Activated T-cell treated with anti-CD3 and anti-CD28 coated beads, Interleukin-2, amount 50 U/mL, for 4 hours (primary cell): ENCODE measurements at regions not wholly inside any gene's neighbourhood (a gene's known extent, or its start where the extent isn't known, plus 50 kb on each side); places are given as distances from the start of the nearest gene placed in this dataset.

Experiments used
- ATAC-seq, 2 donors: fragments of 200-7000 bp; cut with Tn5 transposase; one replicate each; pipeline ENCODE4 v1.10.0; 2021
- DNase-seq: peaks from one replicate; pipeline ENCODE4 v3.0.0-alpha.2; 2020
- H3K27me3 Mint-ChIP-seq: one replicate; pipeline ENCODE4 v1.8.0; 2021; ENCODE audit warnings: low read depth, mixed read lengths
- H3K36me3 Mint-ChIP-seq: one replicate; pipeline ENCODE4 v1.8.0; 2022; ENCODE audit warnings: mixed read lengths; ENCODE audit not compliant: insufficient read depth
- H3K4me1 Mint-ChIP-seq: one replicate; pipeline ENCODE4 v1.8.0; 2021; ENCODE audit warnings: low read depth, mixed read lengths
- H3K4me3 Mint-ChIP-seq: one replicate; pipeline ENCODE4 v1.8.0; 2021; ENCODE audit warnings: mild to moderate bottlenecking, moderate library complexity, mixed read lengths
- H3K9me3 Mint-ChIP-seq: one replicate; pipeline ENCODE4 v1.8.0; 2021; ENCODE audit warnings: mixed read lengths

GRCh38 chr20:58096880-58097423 lies 131.5 kb downstream of the ANKRD60 start:
- H3K27me3 Mint-ChIP-seq: peaks cover 33% of the 10 kb centered on the region
- no peak for DNase-seq
- no peak overlapping the region for H3K4me3 Mint-ChIP-seq
- ATAC-seq: no peak
- no peaks in the 10 kb centered on the region for H3K9me3 Mint-ChIP-seq
- no peaks in the 10 kb centered on the region for H3K36me3 Mint-ChIP-seq
- H3K4me1 Mint-ChIP-seq: no peaks in the 10 kb centered on the region

DNA sequence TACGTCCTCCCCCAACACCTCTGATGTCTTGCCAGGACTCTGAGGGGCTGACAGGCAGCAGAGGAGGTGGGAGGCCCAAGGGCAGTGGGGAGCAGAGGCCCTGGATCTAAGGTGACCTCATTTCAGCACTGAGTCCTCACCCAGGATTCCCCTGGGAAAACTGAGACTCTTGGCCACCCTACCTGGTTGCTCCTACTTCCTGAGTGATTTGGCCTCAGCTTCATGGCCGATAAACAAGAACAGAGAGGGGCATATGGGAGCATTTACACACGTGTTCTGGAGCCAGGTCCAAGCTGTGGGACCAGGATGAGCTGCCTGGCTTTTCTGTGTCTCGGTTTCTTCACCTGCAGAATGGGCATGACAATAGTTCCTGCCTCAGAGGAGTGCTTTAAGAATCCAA lies 133.8 kb downstream of the ANKRD60 start:
- no peaks in the 10 kb centered on the region for H3K36me3 Mint-ChIP-seq
- H3K9me3 Mint-ChIP-seq: no peaks in the 10 kb centered on the region
- H3K4me3 Mint-ChIP-seq: no peak overlapping the region
- H3K27me3 Mint-ChIP-seq: peaks cover 20% of the 10 kb centered on the region
- no peak for DNase-seq
- no peak for ATAC-seq
- H3K4me1 Mint-ChIP-seq: no peaks in the 10 kb centered on the region

DNA sequence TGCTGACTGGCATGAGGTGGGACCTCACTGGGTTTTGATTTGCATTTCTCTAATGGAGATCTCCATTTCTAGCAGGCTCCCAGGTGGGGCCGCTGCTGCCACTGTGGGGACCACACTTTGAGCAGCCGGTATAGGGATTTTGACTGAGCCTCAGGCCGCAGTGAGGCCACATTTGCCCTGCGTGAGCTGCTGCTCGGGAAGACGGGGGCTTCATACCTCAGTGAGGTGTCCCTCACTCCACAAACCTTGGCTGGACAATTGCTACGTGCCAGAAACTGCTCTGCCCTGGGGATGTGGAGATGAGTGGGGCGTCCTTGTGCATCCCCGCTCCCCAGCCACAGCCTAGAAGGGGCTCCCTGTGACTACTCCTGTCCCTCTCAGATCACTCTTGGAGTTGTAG lies 134.3 kb downstream of the ANKRD60 start:
- no peak for DNase-seq
- H3K9me3 Mint-ChIP-seq: no peaks in the 10 kb centered on the region
- H3K4me3 Mint-ChIP-seq: no peak overlapping the region
- H3K4me1 Mint-ChIP-seq: no peaks in the 10 kb centered on the region
- ATAC-seq: no peak
- H3K27me3 Mint-ChIP-seq: peaks cover 20% of the 10 kb centered on the region
- no peaks in the 10 kb centered on the region for H3K36me3 Mint-ChIP-seq

DNA sequence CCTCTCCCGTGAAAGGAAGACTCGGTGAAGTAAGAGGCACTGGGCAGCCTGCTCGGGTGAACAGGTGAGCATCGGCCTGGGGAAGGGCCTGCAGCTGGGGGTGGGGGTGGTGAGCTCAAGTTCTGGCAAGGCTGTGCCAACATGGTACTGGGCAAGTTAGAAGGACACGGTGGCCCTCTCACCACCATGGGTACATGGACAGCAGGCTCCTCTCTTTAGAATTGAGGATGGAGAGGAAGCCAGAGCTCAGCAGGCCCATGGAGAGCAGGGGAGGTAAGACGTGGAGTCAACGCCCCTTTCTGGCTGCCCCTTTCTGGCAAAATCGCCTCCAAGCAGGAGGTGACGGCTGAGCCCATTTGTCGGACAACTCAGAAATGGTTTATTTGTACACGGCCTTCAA lies 135.6 kb downstream of the ANKRD60 start:
- no peaks in the 10 kb centered on the region for H3K36me3 Mint-ChIP-seq
- no peak for DNase-seq
- H3K9me3 Mint-ChIP-seq: no peaks in the 10 kb centered on the region
- no peaks in the 10 kb centered on the region for H3K4me1 Mint-ChIP-seq
- H3K4me3 Mint-ChIP-seq: no peak overlapping the region
- H3K27me3 Mint-ChIP-seq: peaks cover 20% of the 10 kb centered on the region
- no peak for ATAC-seq

GRCh38 chr20:58092353-58092752 lies 136.1 kb downstream of the ANKRD60 start:
- ATAC-seq (no peak), DNase-seq (no peak)
- Mint-ChIP-seq H3K9me3 (no peaks in the 10 kb centered on the region), H3K4me3 (no peak overlapping the region), H3K36me3 (no peaks in the 10 kb centered on the region), H3K4me1 (no peaks in the 10 kb centered on the region), H3K27me3 (peaks cover 19% of the 10 kb centered on the region)

DNA sequence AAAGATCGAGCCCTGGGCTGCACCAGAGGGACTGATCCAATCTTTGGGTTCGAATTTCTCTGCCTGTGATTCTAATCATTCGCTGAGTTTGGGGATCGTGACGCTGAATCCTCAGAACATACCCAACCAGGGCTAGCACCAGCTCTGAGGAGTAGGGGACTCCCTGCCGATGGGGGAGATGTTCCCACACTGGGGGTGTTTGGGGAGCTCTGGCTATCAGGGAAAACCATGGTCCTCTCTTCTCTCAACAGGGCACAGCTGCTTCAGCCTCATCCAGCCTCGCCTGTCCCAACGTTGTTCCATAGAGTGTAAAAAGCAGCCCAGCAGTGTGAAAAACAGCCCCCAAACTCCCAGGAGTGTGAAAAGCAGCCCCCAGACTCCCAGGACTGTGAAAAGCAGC lies 136.6 kb downstream of the ANKRD60 start:
- DNase-seq (no peak), ATAC-seq (no peak)
- Mint-ChIP-seq H3K27me3 (peaks cover 15% of the 10 kb centered on the region), H3K4me1 (no peaks in the 10 kb centered on the region), H3K9me3 (no peaks in the 10 kb centered on the region), H3K4me3 (no peak overlapping the region), H3K36me3 (no peaks in the 10 kb centered on the region)

DNA sequence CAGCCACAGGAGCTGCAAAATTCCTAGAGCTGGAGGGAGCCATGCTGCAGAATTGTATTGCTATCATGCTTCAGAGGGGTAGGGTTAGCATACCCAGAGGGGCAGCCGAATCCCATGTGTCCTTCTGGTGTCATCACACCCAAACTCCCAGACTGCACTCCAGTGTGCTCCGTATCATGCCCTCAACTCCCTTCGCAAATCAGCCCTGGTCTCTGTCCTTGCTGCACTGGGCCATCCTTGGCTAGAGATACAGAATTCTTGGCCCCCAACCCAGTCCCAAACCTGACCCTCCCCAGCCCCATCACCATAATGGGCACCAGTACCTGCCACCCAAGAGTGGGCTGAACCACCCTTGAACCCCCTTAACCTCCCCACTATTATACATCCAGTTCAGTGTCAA lies 138.3 kb downstream of the ANKRD60 start:
- Mint-ChIP-seq H3K4me3 (no peak overlapping the region), H3K27me3 (peaks cover 11% of the 10 kb centered on the region), H3K36me3 (no peaks in the 10 kb centered on the region), H3K4me1 (no peaks in the 10 kb centered on the region), H3K9me3 (no peaks in the 10 kb centered on the region)
- DNase-seq (no peak), ATAC-seq (no peak)

- no peak for ATAC-seq
- DNase-seq: no peak
- H3K27me3 Mint-ChIP-seq: peaks cover 6% of the 10 kb centered on the region
- no peaks in the 10 kb centered on the region for H3K4me1 Mint-ChIP-seq
- H3K4me3 Mint-ChIP-seq: no peak overlapping the region
- no peaks in the 10 kb centered on the region for H3K9me3 Mint-ChIP-seq
- H3K36me3 Mint-ChIP-seq: no peaks in the 10 kb centered on the region
Measured at GRCh38 chr20:58088625-58089024, 139.8 kb downstream of the ANKRD60 start.

GRCh38 chr20:58088105-58088504 lies 140.3 kb downstream of the ANKRD60 start:
- DNase-seq: no peak
- peaks cover 4% of the 10 kb centered on the region for H3K27me3 Mint-ChIP-seq
- H3K4me1 Mint-ChIP-seq: no peaks in the 10 kb centered on the region
- H3K9me3 Mint-ChIP-seq: no peaks in the 10 kb centered on the region
- no peak overlapping the region for H3K4me3 Mint-ChIP-seq
- no peak for ATAC-seq
- H3K36me3 Mint-ChIP-seq: no peaks in the 10 kb centered on the region

DNA sequence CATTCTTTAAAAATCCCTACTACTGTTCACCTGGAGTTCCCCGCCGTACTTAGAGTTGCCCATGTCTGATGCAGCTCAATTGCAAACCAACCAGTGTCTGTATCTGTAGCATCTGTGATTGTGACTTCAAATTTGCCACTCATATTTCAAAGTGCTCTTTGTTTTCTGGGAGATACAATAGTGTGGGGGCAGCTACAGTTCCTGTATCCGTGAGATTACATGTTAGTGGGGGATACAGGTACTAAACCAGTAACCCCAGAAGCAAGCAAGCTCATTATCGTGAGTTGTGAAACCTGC lies 140.9 kb downstream of the ANKRD60 start:
- H3K4me3 Mint-ChIP-seq: no peak overlapping the region
- no peaks in the 10 kb centered on the region for H3K36me3 Mint-ChIP-seq
- peaks cover 4% of the 10 kb centered on the region for H3K27me3 Mint-ChIP-seq
- H3K9me3 Mint-ChIP-seq: no peaks in the 10 kb centered on the region
- no peak for DNase-seq
- H3K4me1 Mint-ChIP-seq: no peaks in the 10 kb centered on the region
- no peak for ATAC-seq

DNA sequence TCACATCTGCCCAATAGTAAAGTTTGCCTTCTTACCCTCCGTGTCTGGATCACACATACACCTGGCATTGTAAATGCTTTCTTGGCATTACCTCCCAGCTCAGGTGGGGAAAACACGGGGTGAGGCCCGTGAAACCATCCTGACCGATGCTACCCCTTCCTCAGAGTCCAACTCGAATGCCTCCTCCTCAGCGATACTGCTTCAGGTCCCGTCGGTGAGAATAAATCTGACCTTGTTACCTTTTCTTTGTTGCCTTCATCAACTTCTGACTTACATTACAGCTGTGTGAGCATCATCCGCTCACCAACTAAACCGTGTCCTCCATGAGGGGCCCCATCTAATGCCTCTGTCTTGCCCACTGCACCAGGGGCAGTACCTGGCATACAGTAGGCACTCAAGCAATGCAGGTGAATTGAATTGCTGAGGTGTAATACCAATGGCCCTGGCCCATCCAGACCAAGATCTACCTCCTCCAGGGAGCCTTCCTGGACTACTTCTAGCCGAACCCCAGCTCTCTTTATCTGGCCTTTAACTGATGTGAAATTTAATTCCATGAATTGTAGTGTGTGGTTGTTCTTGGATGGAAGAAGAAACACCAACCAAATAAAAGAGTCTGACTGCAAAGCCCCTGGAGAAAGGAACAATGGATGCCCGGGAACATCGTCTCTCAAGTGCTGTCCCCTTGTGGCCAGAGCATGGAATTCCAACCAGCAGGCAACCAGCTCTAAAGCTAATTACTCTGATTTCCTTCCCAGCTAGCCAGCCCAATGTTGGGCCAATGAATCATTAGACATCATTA lies 141.5 kb downstream of the ANKRD60 start:
- Mint-ChIP-seq H3K9me3 (no peaks in the 10 kb centered on the region), H3K4me3 (no peak overlapping the region), H3K36me3 (no peaks in the 10 kb centered on the region), H3K27me3 (peaks cover 7% of the 10 kb centered on the region), H3K4me1 (no peaks in the 10 kb centered on the region)
- ATAC-seq: no peak
- no peak for DNase-seq

GRCh38 chr20:58084966-58085365 lies 143.5 kb downstream of the ANKRD60 start:
- Mint-ChIP-seq H3K27me3 (peaks cover 7% of the 10 kb centered on the region), H3K4me1 (no peaks in the 10 kb centered on the region), H3K36me3 (no peaks in the 10 kb centered on the region), H3K4me3 (no peak overlapping the region), H3K9me3 (no peaks in the 10 kb centered on the region)
- DNase-seq (no peak), ATAC-seq (no peak)

- DNase-seq (no peak), ATAC-seq (no peak)
- Mint-ChIP-seq H3K4me3 (no peak overlapping the region), H3K9me3 (no peaks in the 10 kb centered on the region), H3K36me3 (no peaks in the 10 kb centered on the region), H3K4me1 (no peaks in the 10 kb centered on the region), H3K27me3 (peaks cover 7% of the 10 kb centered on the region)
Measured at GRCh38 chr20:58084566-58084965, 143.9 kb downstream of the ANKRD60 start.

DNA sequence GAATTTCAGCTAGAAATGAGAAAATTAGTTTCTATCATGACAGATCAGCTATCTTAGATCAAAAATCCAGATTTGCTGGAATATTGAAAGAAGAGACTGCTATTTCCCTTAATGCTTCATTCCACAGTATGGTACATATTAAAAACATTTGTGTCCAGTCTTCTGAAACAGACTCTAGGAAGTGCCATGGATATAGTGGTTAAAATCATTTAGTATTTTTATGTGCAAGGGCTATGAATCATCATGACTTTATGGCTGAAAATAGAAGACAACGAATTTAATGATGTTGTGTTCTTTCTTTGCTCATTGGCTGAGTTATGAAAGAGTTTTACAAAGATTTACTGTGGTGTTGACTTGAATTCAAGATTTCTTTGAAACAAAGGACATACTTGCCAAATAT lies 146.6 kb downstream of the ANKRD60 start:
- DNase-seq (no peak), ATAC-seq (no peak)
- Mint-ChIP-seq H3K9me3 (no peaks in the 10 kb centered on the region), H3K36me3 (no peaks in the 10 kb centered on the region), H3K4me1 (no peaks in the 10 kb centered on the region), H3K27me3 (peaks cover 8% of the 10 kb centered on the region), H3K4me3 (no peak overlapping the region)

GRCh38 chr20:58078741-58079522 lies 149.5 kb downstream of the ANKRD60 start:
- peaks cover 4% of the 10 kb centered on the region for H3K4me1 Mint-ChIP-seq
- no peaks in the 10 kb centered on the region for H3K36me3 Mint-ChIP-seq
- DNase-seq: no peak
- no peak for ATAC-seq
- H3K9me3 Mint-ChIP-seq: no peaks in the 10 kb centered on the region
- H3K27me3 Mint-ChIP-seq: peaks cover 8% of the 10 kb centered on the region
- no peak overlapping the region for H3K4me3 Mint-ChIP-seq
